LNCaP clone FGC (cell line): ENCODE measurements at regions not wholly inside any gene's neighbourhood (a gene's known extent, or its start where the extent isn't known, plus 50 kb on each side); places are given as distances from the start of the nearest gene placed in this dataset.

Experiments
- DNase-seq: peaks from one replicate; pipeline ENCODE4 v3.0.0-alpha.2; 2011; ENCODE audit warnings: low read depth
- H3K4me3 ChIP-seq: 2 replicates; pipeline ENCODE4 v1.5.1; 2011; ENCODE audit warnings: mild to moderate bottlenecking, low read depth, low read length, control low read depth
- TF ChIP-seq, protein P1 (sequence below): IDR thresholded peaks from 2 replicates; pipeline ENCODE4 v1.5.1; 2012; ENCODE audit warnings: mild to moderate bottlenecking; ENCODE audit not compliant: control insufficient read depth, insufficient read depth; ENCODE audit errors: extremely low read depth

DNA sequence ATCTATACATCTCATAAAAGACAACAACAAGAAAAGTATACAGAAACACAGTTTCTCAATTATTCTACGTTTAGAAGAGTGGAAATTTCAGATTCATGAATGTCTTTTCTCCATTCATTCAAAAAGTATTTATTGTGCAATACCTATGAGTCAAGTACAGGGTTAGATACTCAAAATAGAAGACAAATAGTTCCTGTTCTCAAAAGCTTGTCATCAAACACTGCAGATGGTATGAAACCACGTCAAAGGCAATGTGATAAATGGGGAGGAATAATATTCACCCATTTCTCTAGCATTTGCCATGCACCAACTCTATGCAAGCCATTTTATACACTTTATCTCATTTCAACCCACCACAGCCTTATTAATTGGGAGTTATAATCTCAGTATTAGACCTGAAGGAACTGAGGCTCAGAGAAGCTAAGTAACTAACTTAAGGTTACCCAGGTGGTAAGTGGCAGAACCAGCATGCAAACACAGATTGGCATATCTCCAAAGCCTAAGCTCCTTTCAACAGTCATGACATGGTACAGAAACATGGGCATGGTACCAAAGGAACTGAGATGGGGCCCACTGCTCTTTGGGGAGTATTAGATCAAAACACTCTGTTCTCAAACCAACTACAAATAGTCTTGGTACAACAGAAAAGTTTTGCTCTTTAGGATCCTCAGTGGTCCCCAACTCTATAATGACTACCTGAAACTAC, 67.2 kb upstream of the NPAS2 start:
- no peak overlapping the region for H3K4me3 ChIP-seq
- no peak for DNase-seq
- TF ChIP-seq, protein P1, sequence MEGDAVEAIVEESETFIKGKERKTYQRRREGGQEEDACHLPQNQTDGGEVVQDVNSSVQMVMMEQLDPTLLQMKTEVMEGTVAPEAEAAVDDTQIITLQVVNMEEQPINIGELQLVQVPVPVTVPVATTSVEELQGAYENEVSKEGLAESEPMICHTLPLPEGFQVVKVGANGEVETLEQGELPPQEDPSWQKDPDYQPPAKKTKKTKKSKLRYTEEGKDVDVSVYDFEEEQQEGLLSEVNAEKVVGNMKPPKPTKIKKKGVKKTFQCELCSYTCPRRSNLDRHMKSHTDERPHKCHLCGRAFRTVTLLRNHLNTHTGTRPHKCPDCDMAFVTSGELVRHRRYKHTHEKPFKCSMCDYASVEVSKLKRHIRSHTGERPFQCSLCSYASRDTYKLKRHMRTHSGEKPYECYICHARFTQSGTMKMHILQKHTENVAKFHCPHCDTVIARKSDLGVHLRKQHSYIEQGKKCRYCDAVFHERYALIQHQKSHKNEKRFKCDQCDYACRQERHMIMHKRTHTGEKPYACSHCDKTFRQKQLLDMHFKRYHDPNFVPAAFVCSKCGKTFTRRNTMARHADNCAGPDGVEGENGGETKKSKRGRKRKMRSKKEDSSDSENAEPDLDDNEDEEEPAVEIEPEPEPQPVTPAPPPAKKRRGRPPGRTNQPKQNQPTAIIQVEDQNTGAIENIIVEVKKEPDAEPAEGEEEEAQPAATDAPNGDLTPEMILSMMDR: no peak

DNA sequence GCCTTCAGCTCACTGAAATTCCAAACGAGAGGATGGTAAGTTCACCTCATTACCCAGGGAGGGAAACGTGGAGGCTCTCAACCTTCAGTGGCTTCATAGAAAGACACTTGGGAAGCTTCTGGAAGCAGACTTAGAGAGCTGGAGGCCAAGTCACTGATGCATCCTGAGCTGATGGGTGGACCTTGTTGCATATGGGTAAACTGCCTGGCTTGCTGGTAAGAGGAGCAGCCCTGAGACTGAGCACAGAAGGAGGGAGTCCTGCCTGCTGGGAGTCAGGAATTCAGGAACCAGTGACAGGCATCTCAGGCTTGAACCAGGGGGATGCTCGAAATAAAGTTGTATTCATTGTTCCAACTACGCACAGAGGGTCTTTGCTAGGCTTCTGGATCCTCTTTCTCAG, 66.5 kb upstream of the NPAS2 start:
- TF ChIP-seq, protein P1: no peak
- H3K4me3 ChIP-seq: no peak overlapping the region
- no peak for DNase-seq

DNA sequence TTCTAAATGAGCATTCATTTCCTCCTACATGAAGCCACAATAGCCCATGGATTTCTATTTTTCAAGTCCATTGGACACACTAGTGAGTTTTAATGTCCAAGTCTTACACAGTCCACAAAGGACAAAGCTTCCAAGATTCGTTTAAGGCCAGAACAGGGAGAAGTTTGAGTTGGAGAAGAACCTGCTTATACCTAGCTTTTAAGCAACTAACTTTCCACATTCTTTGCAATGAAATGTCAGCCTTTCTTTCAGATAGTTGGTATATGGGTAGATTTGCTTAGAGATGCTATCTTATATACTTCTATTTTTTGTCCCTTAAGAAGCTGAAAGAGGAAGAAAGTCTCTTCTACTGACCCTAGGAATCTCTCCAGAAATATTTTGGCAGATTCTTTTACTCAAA, 66.1 kb upstream of the NPAS2 start:
- TF ChIP-seq, protein P1: no peak
- DNase-seq: no peak
- no peak overlapping the region for H3K4me3 ChIP-seq

- DNase-seq: no peak
- TF ChIP-seq, protein P1: no peak
- H3K4me3 ChIP-seq: no peak overlapping the region
Observed at GRCh38 chr2:100754951-100755350, 65.0 kb upstream of the NPAS2 start.

DNA sequence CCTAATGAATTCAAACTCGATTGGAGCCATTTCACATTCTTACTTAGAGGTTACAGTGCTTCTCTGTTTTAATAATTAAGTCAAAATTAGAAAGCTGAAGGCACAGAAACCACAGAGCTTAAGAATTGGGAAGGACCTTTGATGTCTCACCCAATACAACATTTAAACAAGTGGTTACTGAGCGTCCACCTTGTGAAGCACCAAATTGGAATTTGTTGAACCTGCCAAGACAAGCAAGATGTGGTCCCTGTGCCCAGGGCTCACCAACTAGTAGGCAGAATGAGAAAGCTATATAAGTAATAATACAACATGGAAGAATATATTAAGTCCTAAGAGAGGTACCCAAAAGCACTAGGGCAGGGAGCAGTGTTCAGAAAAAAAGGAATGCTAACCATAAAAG, 64.5 kb upstream of the NPAS2 start:
- no peak for DNase-seq
- no peak overlapping the region for H3K4me3 ChIP-seq
- TF ChIP-seq, protein P1: no peak

DNA sequence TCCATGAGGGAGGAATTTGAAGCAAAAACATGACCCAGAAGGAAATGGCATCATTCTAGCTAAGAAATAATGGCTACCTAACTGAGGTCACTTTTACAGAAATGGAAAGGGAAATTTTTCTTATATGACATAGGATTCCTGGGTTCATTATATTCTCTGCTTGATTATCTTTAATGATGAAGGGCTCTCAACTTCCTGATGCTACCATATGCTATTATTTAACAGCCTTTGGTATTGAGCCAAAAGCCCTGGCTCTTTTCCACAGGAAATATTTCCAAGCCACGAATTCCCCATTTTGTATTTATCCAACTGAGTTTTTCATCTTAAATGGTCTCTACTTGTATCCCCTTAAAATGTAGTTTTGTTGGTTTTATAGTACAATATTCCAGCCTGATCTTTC, 63.2 kb upstream of the NPAS2 start:
- TF ChIP-seq, protein P1: no peak
- no peak overlapping the region for H3K4me3 ChIP-seq
- no peak for DNase-seq
